CD14-positive monocyte (primary cell): ENCODE measurements at regions not wholly inside any gene's neighbourhood (a gene's known extent, or its start where the extent isn't known, plus 50 kb on each side); places are given as distances from the start of the nearest gene placed in this dataset.

Experiments used
- DNase-seq, 3 donors: peaks; one replicate each; pipeline ENCODE4 v3.0.0-alpha.2; 2011 to 2022
- H2AFZ ChIP-seq: 2 replicates; pipeline ENCODE4 v1.6.0; 2012; ENCODE audit warnings: mild to moderate bottlenecking, low read depth, low read length, inconsistent platforms; ENCODE audit not compliant: insufficient read depth, poor library complexity, severe bottlenecking
- H3K27ac ChIP-seq, 2 donors: 1 replicate in 1 of 2; 2 replicates in 1 of 2; pipeline ENCODE4 v1.5.1; 2012 to 2013; ENCODE audit warnings: low read length in 2 of 2, control low read depth in 1 of 2, inconsistent platforms in 1 of 2, low read depth in 1 of 2, mild to moderate bottlenecking in 1 of 2
- H3K27me3 ChIP-seq, 2 donors: one replicate each; pipeline versions ENCODE4 v1.6.0 to v1.6.1; 2011 to 2013; ENCODE audit warnings: low read length in 2 of 2; ENCODE audit not compliant: control insufficient read depth in 2 of 2, insufficient read depth in 2 of 2
- H3K36me3 ChIP-seq, 2 donors: replicated peaks in 1 of 2; 1 replicate in 1 of 2; 2 replicates in 1 of 2; pipeline versions ENCODE4 v1.5.1 to v1.6.1; 2012 to 2013; ENCODE audit warnings: low read length in 2 of 2, control low read depth in 1 of 2, inconsistent platforms in 1 of 2, mild to moderate bottlenecking in 1 of 2; ENCODE audit not compliant: insufficient read depth in 2 of 2, control insufficient read depth in 1 of 2
- H3K4me1 ChIP-seq, 2 donors: 1 replicate in 1 of 2; 2 replicates in 1 of 2; pipeline versions ENCODE4 v1.5.1 to v1.6.1; 2012 to 2013; ENCODE audit warnings: low read length in 2 of 2, control low read depth in 1 of 2, inconsistent platforms in 1 of 2, mild to moderate bottlenecking in 1 of 2, moderate library complexity in 1 of 2; ENCODE audit not compliant: insufficient read depth in 2 of 2, control insufficient read depth in 1 of 2
- H3K4me2 ChIP-seq: replicated peaks from 2 replicates; pipeline ENCODE3; 2012; ENCODE audit warnings: low read length, moderate library complexity, mild to moderate bottlenecking; ENCODE audit not compliant: poor library complexity, severe bottlenecking; ENCODE audit errors: extremely low read depth
- H3K4me3 ChIP-seq, 3 experiments: fragments of 200-600 bp in 1 of 3; sonication (generic) in 1 of 3; replicated peaks in 1 of 3; 1 replicate in 2 of 3; 2 replicates in 1 of 3; pipeline ENCODE4 v1.5.1; 2011 to 2013; ENCODE audit warnings: low read length in 3 of 3, mild to moderate bottlenecking in 3 of 3, control low read depth in 2 of 3, low read depth in 2 of 3, inconsistent platforms in 1 of 3, moderate library complexity in 1 of 3
- H3K79me2 ChIP-seq: 2 replicates; pipeline ENCODE4 v1.6.0; 2012; ENCODE audit warnings: mild to moderate bottlenecking, control low read depth, inconsistent platforms, low read length, moderate library complexity; ENCODE audit not compliant: insufficient read depth
- H3K9ac ChIP-seq: 2 replicates; pipeline ENCODE4 v1.6.0; 2017; ENCODE audit warnings: low read length, mild to moderate bottlenecking; ENCODE audit not compliant: insufficient read depth, poor library complexity, severe bottlenecking
- H3K9me3 ChIP-seq, 2 donors: replicated peaks in 1 of 2; 1 replicate in 1 of 2; 2 replicates in 1 of 2; pipeline versions ENCODE4 v1.5.1 to v1.6.1; 2012 to 2013; ENCODE audit warnings: low read length in 2 of 2, control low read depth in 1 of 2; ENCODE audit not compliant: control insufficient read depth in 1 of 2, insufficient read depth in 1 of 2
- H4K20me1 ChIP-seq: 2 replicates; pipeline ENCODE4 v1.6.0; 2012; ENCODE audit warnings: mild to moderate bottlenecking, low read length, control low read depth, moderate library complexity; ENCODE audit not compliant: insufficient read depth
- H3K27ac Mint-ChIP-seq, 7 donors: one replicate each; pipeline ENCODE4 v1.8.0; 2020; ENCODE audit warnings: mild to moderate bottlenecking in 7 of 7, mixed read lengths in 7 of 7, moderate library complexity in 6 of 7, inconsistent platforms in 2 of 7
- H3K27me3 Mint-ChIP-seq, 3 donors: one replicate each; pipeline ENCODE4 v1.8.0; 2021 to 2022; ENCODE audit warnings: low read depth in 3 of 3, mild to moderate bottlenecking in 3 of 3, mixed read lengths in 3 of 3, moderate library complexity in 3 of 3, inconsistent platforms in 1 of 3
- H3K36me3 Mint-ChIP-seq, 2 donors: one replicate each; pipeline ENCODE4 v1.8.0; 2020; ENCODE audit warnings: mixed read lengths in 2 of 2, inconsistent platforms in 1 of 2, mild to moderate bottlenecking in 1 of 2
- H3K4me1 Mint-ChIP-seq: one replicate; pipeline ENCODE4 v1.8.0; 2020; ENCODE audit warnings: mild to moderate bottlenecking, mixed read lengths
- H3K4me3 Mint-ChIP-seq, 2 donors: one replicate each; pipeline ENCODE4 v1.8.0; 2020; ENCODE audit warnings: mild to moderate bottlenecking in 2 of 2, mixed read lengths in 2 of 2, moderate library complexity in 1 of 2
- H3K9me3 Mint-ChIP-seq, 7 donors: one replicate each; pipeline ENCODE4 v1.8.0; 2020 to 2022; ENCODE audit warnings: mixed read lengths in 7 of 7, mild to moderate bottlenecking in 6 of 7, moderate library complexity in 6 of 7, inconsistent platforms in 2 of 7
- CTCF ChIP-seq: fragments of 200-600 bp; IDR thresholded peaks from one replicate; pipeline ENCODE4 v1.8.0; 2022; ENCODE audit warnings: antibody characterized with exemption, mild to moderate bottlenecking
- intact Hi-C, 2 donors: fragments of 100-400 bp; cut with micrococcal nuclease; formaldehyde crosslinking; loops; one replicate each; pipeline versions ENCODE4 v1.15.0 to v1.15.1; 2023

GRCh38 chr12:90048918-90049317, 340.3 kb upstream of the ATP2B1 start:
- Histone ChIP-seq H4K20me1 (no peaks in the 10 kb centered on the region), H3K9me3 (peaks cover 0 to 2% of the 10 kb centered on the region in 2 donors), H3K27me3 (no peaks in the 10 kb centered on the region), H3K79me2 (no peaks in the 10 kb centered on the region), H3K4me3 (no peak overlapping the region), H2AFZ (no peak overlapping the region), H3K4me1 (no peaks in the 10 kb centered on the region), H3K4me2 (no peak overlapping the region), H3K27ac (no peak overlapping the region), H3K9ac (no peak overlapping the region), H3K36me3 (no peaks in the 10 kb centered on the region)
- Mint-ChIP-seq H3K36me3 (no peaks in the 10 kb centered on the region), H3K4me3 (no peak overlapping the region), H3K9me3 (peaks cover 0 to 8% (median 6%) of the 10 kb centered on the region in 7 donors), H3K27ac (no peak overlapping the region), H3K4me1 (no peaks in the 10 kb centered on the region), H3K27me3 (no peaks in the 10 kb centered on the region)
- DNase-seq = no peak
- intact Hi-C loops = no loop called here
- no peak for TF ChIP-seq CTCF

DNA sequence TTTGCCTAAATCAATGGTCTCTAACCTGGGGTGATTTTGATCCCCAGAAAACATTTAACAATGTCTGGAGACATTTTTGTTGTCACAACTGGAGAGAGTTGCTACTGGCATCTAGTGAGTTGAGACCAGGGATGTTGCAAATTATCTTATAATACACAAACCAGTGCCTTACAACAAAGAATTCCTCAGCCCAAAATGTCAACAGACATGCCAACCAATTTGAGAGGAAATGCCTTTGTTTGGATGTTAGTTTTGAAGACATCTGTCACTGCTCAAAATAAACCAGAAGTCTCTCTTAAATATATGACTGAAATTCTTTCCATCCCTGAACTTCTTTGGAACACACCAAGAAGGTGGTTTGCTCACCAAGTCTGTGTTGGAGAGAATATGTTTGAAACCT, 336.9 kb upstream of the ATP2B1 start:
- H3K27ac Mint-ChIP-seq = no peak overlapping the region
- Histone ChIP-seq H3K9me3 (peaks cover 0 to 2% of the 10 kb centered on the region in 2 donors), H3K4me3 (no peak overlapping the region), H3K4me1 (no peaks in the 10 kb centered on the region), H3K4me2 (no peak overlapping the region), H3K27me3 (no peaks in the 10 kb centered on the region), H3K27ac (no peak overlapping the region), H4K20me1 (no peaks in the 10 kb centered on the region), H3K9ac (no peak overlapping the region), H2AFZ (no peak overlapping the region), H3K36me3 (no peaks in the 10 kb centered on the region), H3K79me2 (no peaks in the 10 kb centered on the region)
- no peaks in the 10 kb centered on the region for H3K4me1 Mint-ChIP-seq
- H3K4me3 Mint-ChIP-seq = no peak overlapping the region
- H3K27me3 Mint-ChIP-seq = no peaks in the 10 kb centered on the region
- no peaks in the 10 kb centered on the region for H3K36me3 Mint-ChIP-seq
- TF ChIP-seq CTCF = no peak
- DNase-seq = no peak
- H3K9me3 Mint-ChIP-seq = peaks cover 0 to 8% (median 4%) of the 10 kb centered on the region in 7 donors
- intact Hi-C loops = no loop called here
